ENCODE measurements at regions not wholly inside any gene's neighbourhood (a gene's known extent, or its start where the extent isn't known, plus 50 kb on each side); places are given as distances from the start of the nearest gene placed in this dataset.

- H3K27me3 ChIP-seq (ENCODE audit: insufficient read depth, low read length) = no peaks in the 10 kb centered on the region
- H3K36me3 ChIP-seq (ENCODE audit: insufficient read depth, low read length) = no peaks in the 10 kb centered on the region
- H3K9me3 ChIP-seq (ENCODE audit: insufficient read depth, low read depth, low read length) = no peaks in the 10 kb centered on the region
- H3K27ac ChIP-seq (ENCODE audit: low read depth, low read length) = no peak overlapping the region
- 96% methylated on average over 4 of the region's 4 CpGs for WGBS
- no peak overlapping the region for H3K4me3 ChIP-seq (ENCODE audit: low read length)
- peaks cover 7% of the 10 kb centered on the region; the same call in 1 of the 2 replicates for H3K4me1 ChIP-seq (ENCODE audit: insufficient read depth, low read length)
- no peak overlapping the region for H3K9ac ChIP-seq (ENCODE audit: low read depth, low read length)
These were observed 270.9 kb downstream of the GLRX3 start for GRCh38 chr10:130407052-130407451.

DNA sequence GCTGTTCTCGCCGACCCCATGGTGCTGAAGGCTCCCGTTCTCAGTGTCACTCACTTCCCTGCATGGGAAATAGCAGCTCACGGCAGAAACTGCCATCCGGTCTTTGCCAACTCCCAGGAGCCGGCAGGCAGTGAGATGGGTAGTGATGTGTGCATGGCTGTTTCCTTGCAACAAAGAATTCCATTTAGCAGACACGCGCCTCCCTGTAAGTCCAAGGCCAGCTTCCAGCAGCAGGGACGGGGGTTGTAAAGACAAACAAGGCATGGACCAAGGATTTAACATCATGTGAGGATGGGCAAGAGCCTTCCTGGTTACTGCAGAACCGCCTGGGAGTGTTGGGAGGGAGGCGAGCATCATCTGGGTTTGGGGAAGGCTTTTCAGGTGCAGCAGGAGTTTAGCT lies 273.1 kb downstream of the GLRX3 start:
- peaks cover 7% of the 10 kb centered on the region; the same call in 1 of the 2 replicates for H3K4me1 ChIP-seq (ENCODE audit: insufficient read depth, low read length)
- H3K27me3 ChIP-seq (ENCODE audit: insufficient read depth, low read length) = no peaks in the 10 kb centered on the region
- WGBS = 94% methylated on average over 11 of the region's 11 CpGs
- H3K27ac ChIP-seq (ENCODE audit: low read depth, low read length) = no peak overlapping the region
- no peak overlapping the region for H3K4me3 ChIP-seq (ENCODE audit: low read length)
- no peaks in the 10 kb centered on the region for H3K9me3 ChIP-seq (ENCODE audit: insufficient read depth, low read depth, low read length)
- H3K9ac ChIP-seq (ENCODE audit: low read depth, low read length) = no peak overlapping the region
- no peaks in the 10 kb centered on the region for H3K36me3 ChIP-seq (ENCODE audit: insufficient read depth, low read length)

GRCh38 chr10:130409931-130410330 lies 273.7 kb downstream of the GLRX3 start:
- H3K4me3 ChIP-seq (ENCODE audit: low read length) = no peak overlapping the region

DNA sequence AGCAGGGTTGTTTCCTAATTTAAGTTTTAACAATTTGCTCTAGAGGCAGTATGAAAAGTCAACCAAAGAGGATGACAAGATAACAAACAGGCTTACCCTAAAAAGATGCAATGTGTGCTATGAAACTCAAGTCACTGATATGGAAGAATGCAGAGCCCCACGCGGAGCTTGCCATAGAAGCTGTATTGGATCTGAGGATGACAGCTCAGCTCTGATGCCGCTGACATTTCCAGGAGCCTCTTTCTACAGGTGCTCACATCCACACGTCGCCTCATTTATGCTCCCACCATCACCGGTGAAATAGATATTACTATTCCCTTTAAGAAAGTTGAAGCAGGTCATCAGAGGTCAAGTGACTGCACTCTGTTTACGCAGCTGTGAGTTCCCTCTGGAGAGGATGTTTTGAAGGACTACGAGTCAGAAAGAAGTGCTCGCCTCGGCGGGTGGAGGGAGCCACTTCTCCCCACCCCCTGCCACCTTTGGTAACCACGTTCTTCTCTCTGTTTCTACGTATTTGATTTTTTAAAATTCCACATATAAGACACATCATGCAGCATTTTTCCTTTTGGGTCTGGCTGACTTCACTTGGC lies 275.4 kb downstream of the GLRX3 start:
- Histone ChIP-seq H3K4me1 (ENCODE audit: insufficient read depth, low read length) (peaks cover 7% of the 10 kb centered on the region; the same call in 1 of the 2 replicates), H3K9ac (ENCODE audit: low read depth, low read length) (no peak overlapping the region; the same call in 1 of the 2 replicates), H3K4me3 (ENCODE audit: low read length) (no peak overlapping the region), H3K27ac (ENCODE audit: low read depth, low read length) (no peak overlapping the region), H3K27me3 (ENCODE audit: insufficient read depth, low read length) (no peaks in the 10 kb centered on the region), H3K9me3 (ENCODE audit: insufficient read depth, low read depth, low read length) (no peaks in the 10 kb centered on the region), H3K36me3 (ENCODE audit: insufficient read depth, low read length) (no peaks in the 10 kb centered on the region)
- WGBS = 79% methylated on average over 13 of the region's 13 CpGs

More at GRCh38 chr10:130409931-130410330, 273.7 kb downstream of the GLRX3 start:
- Histone ChIP-seq H3K36me3 (ENCODE audit: insufficient read depth, low read length) (no peaks in the 10 kb centered on the region), H3K27me3 (ENCODE audit: insufficient read depth, low read length) (no peaks in the 10 kb centered on the region), H3K9me3 (ENCODE audit: insufficient read depth, low read depth, low read length) (no peaks in the 10 kb centered on the region), H3K9ac (ENCODE audit: low read depth, low read length) (no peak overlapping the region), H3K4me1 (ENCODE audit: insufficient read depth, low read length) (peaks cover 7% of the 10 kb centered on the region; the same call in 1 of the 2 replicates), H3K27ac (ENCODE audit: low read depth, low read length) (no peak overlapping the region)
- 93% methylated on average over 10 of the region's 10 CpGs for WGBS

- Histone ChIP-seq H3K4me1 (ENCODE audit: insufficient read depth, low read length) (peaks cover 7% of the 10 kb centered on the region; the same call in 1 of the 2 replicates), H3K27me3 (ENCODE audit: insufficient read depth, low read length) (no peaks in the 10 kb centered on the region), H3K4me3 (ENCODE audit: low read length) (no peak overlapping the region), H3K27ac (ENCODE audit: low read depth, low read length) (no peak overlapping the region), H3K9ac (ENCODE audit: low read depth, low read length) (no peak overlapping the region), H3K36me3 (ENCODE audit: insufficient read depth, low read length) (no peaks in the 10 kb centered on the region), H3K9me3 (ENCODE audit: insufficient read depth, low read depth, low read length) (no peaks in the 10 kb centered on the region)
- WGBS = 87% methylated on average over 5 of the region's 5 CpGs
These were observed 276.1 kb downstream of the GLRX3 start for GRCh38 chr10:130412317-130412716.

GRCh38 chr10:130416334-130417150 lies 280.4 kb downstream of the GLRX3 start:
- whole genome bisulfite sequencing = 93% methylated on average over 9 of the region's 9 CpGs
- no peak overlapping the region for H3K27ac ChIP-seq (ENCODE audit: low read depth, low read length)
- H3K9ac ChIP-seq (ENCODE audit: low read depth, low read length) = no peak overlapping the region
- no peaks in the 10 kb centered on the region for H3K36me3 ChIP-seq (ENCODE audit: insufficient read depth, low read length)
- no peaks in the 10 kb centered on the region for H3K9me3 ChIP-seq (ENCODE audit: insufficient read depth, low read depth, low read length)
- H3K27me3 ChIP-seq (ENCODE audit: insufficient read depth, low read length) = no peaks in the 10 kb centered on the region
- H3K4me1 ChIP-seq (ENCODE audit: insufficient read depth, low read length) = peaks cover 5% of the 10 kb centered on the region; the same call in 1 of the 2 replicates
- H3K4me3 ChIP-seq (ENCODE audit: low read length) = no peak overlapping the region

DNA sequence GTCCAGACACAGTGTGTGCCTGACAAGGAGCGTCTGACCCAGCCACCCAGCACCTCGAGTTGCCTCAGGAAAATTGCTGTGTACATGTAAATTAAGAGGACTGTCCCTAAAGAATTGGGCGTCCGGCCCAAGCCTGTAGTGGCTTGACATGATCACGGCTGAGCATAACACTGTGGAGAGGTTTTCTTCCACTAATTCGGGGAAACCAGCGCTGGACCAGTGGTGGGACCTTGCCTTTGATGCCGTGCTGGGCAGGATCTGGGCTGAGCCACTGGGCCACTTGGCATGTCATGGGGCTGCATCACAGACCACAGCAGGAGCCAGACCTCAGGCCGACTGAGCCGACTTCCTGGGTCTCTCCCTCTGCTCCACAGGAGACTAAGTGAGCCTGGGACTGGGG lies 282.5 kb downstream of the GLRX3 start:
- WGBS = 85% methylated on average over 10 of the region's 10 CpGs
- no peaks in the 10 kb centered on the region for H3K27me3 ChIP-seq (ENCODE audit: insufficient read depth, low read length)
- H3K36me3 ChIP-seq (ENCODE audit: insufficient read depth, low read length) = no peaks in the 10 kb centered on the region
- H3K9me3 ChIP-seq (ENCODE audit: insufficient read depth, low read depth, low read length) = no peaks in the 10 kb centered on the region
- no peak overlapping the region for H3K4me3 ChIP-seq (ENCODE audit: low read length)
- no peak overlapping the region for H3K27ac ChIP-seq (ENCODE audit: low read depth, low read length)
- H3K9ac ChIP-seq (ENCODE audit: low read depth, low read length) = no peak overlapping the region
- H3K4me1 ChIP-seq (ENCODE audit: insufficient read depth, low read length) = no peaks in the 10 kb centered on the region

DNA sequence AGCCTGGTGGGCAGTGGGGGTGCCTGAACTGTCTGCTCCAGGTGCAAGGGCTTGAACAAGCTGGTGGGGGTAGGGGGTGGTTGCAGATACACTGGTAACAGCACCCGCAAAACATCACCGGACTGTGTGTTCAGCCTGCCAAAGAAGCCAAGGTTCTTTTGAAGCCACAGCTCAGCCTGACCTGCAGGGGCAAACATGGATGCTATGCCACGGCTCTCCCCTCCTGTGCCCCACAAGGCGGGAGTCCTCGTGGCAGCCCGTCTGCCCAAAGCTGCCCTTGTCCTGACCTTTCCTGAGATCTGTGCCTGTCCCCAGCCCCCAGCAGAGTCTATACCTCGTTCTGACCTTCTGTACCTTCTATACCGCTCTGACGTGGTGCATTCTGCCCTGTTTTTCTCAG lies 285.7 kb downstream of the GLRX3 start:
- Histone ChIP-seq H3K27ac (ENCODE audit: low read depth, low read length) (no peak overlapping the region), H3K9me3 (ENCODE audit: insufficient read depth, low read depth, low read length) (no peaks in the 10 kb centered on the region), H3K9ac (ENCODE audit: low read depth, low read length) (no peak overlapping the region), H3K36me3 (ENCODE audit: insufficient read depth, low read length) (no peaks in the 10 kb centered on the region), H3K4me1 (ENCODE audit: insufficient read depth, low read length) (no peaks in the 10 kb centered on the region), H3K4me3 (ENCODE audit: low read length) (no peak overlapping the region), H3K27me3 (ENCODE audit: insufficient read depth, low read length) (no peaks in the 10 kb centered on the region)
- 92% methylated on average over 9 of the region's 9 CpGs for WGBS

- Histone ChIP-seq H3K27me3 (ENCODE audit: insufficient read depth, low read length) (no peaks in the 10 kb centered on the region), H3K27ac (ENCODE audit: low read depth, low read length) (no peak overlapping the region), H3K36me3 (ENCODE audit: insufficient read depth, low read length) (no peaks in the 10 kb centered on the region), H3K9me3 (ENCODE audit: insufficient read depth, low read depth, low read length) (no peaks in the 10 kb centered on the region), H3K4me3 (ENCODE audit: low read length) (no peak overlapping the region), H3K4me1 (ENCODE audit: insufficient read depth, low read length) (no peaks in the 10 kb centered on the region), H3K9ac (ENCODE audit: low read depth, low read length) (no peak overlapping the region)
- 92% methylated on average over 11 of the region's 12 CpGs for WGBS
These were observed 286.5 kb downstream of the GLRX3 start for GRCh38 chr10:130422366-130423324.

- 91% methylated on average over 21 of the region's 21 CpGs for WGBS
These were observed 287.5 kb downstream of the GLRX3 start for GRCh38 chr10:130423455-130424305.

More at GRCh38 chr10:130423455-130424305, 287.5 kb downstream of the GLRX3 start:
- no peaks in the 10 kb centered on the region for H3K27me3 ChIP-seq (ENCODE audit: insufficient read depth, low read length)
- H3K9ac ChIP-seq (ENCODE audit: low read depth, low read length) = no peak overlapping the region
- H3K27ac ChIP-seq (ENCODE audit: low read depth, low read length) = no peak overlapping the region
- H3K4me1 ChIP-seq (ENCODE audit: insufficient read depth, low read length) = no peaks in the 10 kb centered on the region
- no peak overlapping the region for H3K4me3 ChIP-seq (ENCODE audit: low read length)
- H3K9me3 ChIP-seq (ENCODE audit: insufficient read depth, low read depth, low read length) = no peaks in the 10 kb centered on the region
- no peaks in the 10 kb centered on the region for H3K36me3 ChIP-seq (ENCODE audit: insufficient read depth, low read length)

Measured in HUES64 (cell line).